ENCODE measurements at regions not wholly inside any gene's neighbourhood (a gene's known extent, or its start where the extent isn't known, plus 50 kb on each side); places are given as distances from the start of the nearest gene placed in this dataset.
A peak's percentile ranks its signal among the peaks of the same experiment; 100 is the strongest.

DNA sequence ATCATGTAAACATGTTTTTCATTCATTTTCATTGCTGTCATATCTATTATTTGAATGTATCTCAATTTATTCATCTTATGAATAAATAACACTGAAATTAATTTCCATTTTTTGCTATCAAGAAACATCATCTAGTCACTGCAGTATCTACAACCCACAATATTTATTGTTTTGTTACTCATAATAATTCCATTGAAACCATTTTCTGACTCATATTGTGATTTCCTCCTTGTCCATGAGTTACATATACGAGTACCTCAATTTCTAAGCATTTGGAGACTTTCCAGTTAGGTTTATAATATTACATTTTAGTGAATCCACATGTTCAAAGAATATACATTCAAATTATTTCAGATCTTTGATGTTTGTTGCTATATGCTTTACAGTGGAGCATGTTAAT lies 1524.0 kb downstream of the SLITRK1 start:
- no peak for DNase-seq (ENCODE audit: low spot score)

DNA sequence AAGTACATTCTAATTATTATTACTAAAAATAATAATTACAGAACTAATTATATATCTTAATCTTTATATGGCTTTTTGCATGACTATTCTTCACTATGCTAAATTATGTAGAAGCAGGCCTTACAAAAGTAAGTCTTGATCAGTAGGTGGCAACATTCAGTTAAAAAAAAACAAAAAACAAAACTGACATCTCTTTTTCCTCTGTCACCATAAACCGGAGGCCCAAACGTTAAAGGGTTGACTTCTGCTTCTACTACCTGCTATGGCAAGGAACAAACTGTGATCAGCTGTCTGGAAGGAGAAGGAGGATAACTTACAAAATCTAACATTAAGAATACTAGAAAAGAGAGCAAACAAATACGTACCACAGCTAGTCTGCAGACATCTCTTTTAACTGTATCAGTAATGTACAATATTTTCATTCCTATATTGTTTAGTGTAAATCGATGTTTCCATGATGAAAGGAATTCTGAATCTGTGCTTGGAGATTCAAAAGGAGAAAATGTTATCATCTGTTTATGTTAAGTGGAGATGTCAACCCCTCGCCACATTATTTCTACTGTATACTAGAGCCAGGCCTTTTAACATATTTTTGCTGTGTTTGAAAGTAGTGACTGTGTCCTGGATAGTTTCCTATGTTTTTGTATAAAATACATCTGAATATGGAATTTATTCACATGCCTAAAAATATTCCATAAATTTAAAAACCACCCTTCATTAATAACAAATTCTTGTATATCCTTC lies 1525.4 kb downstream of the SLITRK1 start:
- no peak for DNase-seq (ENCODE audit: low spot score)

DNA sequence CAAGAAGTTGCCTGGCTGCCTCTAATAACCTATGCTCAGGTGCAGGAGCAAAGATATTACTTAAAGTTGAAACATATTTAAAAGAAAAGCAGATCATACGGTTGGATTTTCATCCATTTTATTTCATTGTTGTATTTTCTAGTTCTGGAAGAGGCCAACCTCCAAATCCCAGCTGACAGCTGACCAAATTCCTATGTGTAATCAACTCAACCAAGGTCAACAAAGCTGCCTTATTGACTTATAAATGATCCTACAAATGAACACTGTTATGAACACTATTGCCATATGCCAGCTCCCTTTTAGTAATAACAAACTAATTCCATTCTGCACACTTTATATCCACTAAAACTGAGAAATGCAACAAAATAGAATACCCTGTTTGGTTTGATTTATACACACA lies 1537.4 kb downstream of the SLITRK1 start:
- no peak for DNase-seq (ENCODE audit: low spot score)

DNA sequence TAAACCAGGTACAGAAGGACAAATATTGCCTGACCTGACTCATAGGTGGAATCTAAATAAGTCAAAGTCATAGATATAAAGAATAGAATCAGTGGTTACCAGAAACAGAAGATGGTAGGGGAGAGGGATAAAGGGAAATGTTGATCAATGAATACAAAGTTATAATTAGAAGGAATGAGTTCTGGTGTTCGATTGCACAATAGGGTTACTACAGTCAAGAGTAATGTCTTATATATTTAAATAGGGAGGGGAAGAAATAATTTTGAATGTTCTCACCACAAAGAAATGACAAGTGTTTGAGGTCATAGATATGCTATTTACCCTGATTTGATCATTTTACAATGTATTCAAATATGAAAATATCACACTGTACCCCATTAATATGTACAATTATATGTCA lies 1541.2 kb downstream of the SLITRK1 start:
- DNase-seq (ENCODE audit: low spot score): no peak

DNA sequence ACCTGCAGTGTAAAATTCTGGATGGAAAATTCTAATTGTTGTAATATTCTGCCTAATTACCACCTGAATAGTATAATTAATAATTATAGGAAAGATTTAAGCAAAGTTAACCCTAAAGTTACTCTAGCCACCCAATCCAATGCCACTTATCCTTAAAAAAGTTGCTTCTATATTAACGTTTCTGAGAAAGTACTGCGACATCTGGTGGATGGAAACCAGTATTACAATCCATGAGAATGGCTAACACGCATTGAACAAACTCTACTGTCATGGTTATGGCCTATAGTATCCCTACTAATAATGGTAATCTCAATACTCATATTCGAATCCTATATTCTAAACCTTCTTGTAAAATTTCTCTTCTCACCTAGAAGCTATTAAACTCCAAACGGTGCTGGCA lies 1551.8 kb downstream of the SLITRK1 start:
- DNase-seq (ENCODE audit: low spot score): peak; percentile 9

DNA sequence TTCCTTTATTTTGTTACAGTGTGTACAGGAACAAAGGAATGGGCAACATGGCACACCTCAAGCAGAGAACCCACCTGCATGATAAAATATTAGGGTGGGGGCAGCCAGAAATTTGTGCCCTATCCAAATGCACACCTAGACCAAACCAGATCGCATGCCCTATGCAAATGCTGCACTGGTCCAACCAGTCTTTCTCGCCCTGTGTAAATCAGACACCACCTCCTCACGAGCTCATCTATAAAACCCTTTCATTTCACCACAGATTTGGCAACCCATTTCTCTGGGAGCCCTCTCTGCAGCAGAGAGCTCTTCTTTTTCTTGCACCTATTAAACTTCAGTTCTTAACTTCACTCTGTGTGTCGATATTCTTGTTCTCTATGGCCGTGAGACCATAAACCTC lies 1559.2 kb downstream of the SLITRK1 start:
- DNase-seq (ENCODE audit: low spot score): no peak

DNA sequence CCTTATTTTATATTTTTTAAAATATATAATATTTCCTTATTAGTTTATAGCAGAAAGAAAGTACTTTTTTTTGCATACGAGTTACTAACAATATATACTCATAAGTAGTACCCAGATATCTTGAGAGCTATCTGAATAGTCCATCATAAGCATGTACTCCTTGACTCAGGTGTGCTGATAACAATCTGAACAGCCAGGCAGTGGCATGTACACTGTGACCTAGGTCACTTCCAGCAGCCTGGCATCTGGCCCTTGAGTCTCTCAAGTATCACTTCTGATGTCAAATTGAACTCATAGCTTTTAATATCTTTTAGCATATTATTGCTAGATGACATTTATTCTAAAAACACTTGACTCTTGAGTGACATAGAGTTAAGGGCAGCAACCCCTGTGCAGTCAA lies 1576.7 kb downstream of the SLITRK1 start:
- DNase-seq (ENCODE audit: low spot score): no peak

DNA sequence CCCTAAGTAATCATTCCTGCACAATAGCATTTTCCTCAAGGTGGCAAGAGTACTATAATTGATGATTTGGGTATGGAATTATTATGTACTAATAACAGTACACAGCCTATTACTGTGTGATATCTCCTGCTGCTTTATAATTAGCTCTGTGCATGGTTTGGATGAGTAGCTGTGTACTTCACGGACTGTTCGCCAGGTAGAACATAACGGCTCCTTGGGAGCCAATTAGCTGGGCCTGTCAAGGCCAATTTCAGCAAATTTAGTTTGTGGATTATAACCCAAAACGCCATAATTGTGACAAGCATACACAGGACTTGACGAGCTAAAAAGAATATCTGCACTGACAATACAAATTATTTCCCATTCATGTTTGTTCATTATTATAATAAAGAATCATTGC lies 1584.2 kb downstream of the SLITRK1 start:
- DNase-seq (ENCODE audit: low spot score): no peak

DNA sequence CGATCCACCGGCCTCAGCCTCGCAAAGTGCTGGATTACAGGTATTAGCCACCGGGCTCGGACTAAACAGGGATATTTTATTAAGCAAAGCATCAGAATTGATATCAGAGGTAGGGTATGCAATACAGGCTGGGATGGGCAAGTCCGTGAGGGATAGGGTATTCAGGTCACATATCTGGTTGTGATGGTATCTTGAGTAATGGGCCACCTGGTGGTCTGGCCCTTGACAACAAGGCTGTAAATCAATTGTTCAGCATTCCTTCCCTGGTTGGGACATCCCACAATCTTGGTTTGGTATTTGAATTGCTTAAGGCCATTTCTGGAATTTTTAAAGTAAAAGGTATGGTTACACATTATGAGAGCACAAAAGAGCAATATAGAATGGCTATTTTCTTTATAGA lies 1588.0 kb downstream of the SLITRK1 start:
- DNase-seq (ENCODE audit: low spot score): no peak

DNA sequence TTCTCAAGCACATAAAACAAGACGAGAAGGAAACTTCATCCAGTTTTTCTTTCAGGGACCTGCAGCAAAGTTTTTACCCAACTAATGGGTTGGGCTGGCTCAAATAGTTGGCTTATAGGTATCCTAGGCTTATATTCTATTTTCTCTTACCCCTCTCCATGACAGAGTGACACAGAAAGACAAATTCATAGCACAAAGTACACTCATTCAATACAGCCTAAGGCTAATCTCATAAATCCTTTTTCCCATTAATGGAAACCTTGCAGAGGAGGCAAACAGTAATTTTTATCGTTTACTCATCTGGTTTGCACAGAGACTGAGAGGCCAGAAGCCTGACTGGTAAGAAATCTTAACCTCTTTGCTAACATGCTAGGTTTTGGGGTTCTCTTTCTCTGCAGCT lies 1589.9 kb downstream of the SLITRK1 start:
- DNase-seq (ENCODE audit: low spot score): no peak

DNA sequence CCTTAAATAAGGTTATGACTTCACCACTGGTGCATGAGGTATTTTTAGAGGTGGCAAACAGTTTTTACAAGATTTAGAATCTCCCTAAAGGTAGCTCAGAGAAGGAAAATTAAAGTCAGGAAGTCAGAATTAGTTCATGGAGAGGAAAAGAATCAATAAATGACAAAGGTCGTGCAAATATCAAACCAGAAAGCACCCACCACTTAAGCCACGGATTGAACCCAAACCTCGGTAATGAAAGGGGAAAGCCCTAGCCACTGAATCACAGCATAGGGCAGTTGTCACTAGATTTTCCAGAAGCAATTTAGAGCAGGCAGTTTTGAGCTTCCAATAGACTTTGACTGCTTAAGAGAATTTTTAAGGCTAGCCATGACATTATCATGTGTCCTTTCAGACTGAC lies 1590.4 kb downstream of the SLITRK1 start:
- no peak for DNase-seq (ENCODE audit: low spot score)

DNA sequence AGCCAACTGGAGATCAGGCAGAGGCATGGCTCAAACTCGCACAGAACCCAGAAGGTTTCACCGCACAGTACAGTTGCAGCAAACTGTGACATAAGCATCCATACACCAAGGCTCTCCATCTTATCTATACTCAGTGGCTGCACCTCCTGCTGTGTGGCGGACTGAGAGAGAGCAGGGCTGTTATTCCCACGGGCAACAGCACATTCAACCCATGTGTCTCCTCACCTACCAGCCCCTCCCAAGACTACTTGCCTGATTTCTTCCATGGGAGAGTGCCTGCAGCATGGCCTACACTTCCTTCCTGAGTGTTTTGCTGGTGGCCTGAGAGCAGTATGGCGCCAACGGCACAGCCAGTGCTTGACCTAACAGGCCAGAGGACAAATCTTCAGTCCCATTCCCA lies 1606.6 kb downstream of the SLITRK1 start:
- no peak for DNase-seq (ENCODE audit: low spot score)

DNA sequence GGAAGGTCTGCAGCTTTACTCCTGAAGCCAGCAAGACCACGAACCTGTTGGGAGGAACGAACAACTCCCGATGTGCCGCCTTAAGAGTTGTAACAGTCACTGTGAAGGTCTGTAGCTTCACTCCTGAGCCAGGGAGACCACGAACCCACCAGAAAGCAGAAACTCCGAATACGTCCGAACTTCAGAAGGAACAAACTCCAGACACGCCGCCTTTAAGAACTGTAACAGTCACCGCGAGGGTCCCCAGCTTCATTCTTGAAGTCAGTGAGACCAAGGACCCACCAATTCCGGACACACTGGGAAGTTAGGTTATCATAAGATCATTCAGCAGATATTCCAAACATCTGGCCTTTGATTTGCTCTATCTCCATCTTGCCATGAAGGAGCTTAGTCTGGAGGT lies 1623.0 kb downstream of the SLITRK1 start:
- DNase-seq (ENCODE audit: low spot score): no peak

DNA sequence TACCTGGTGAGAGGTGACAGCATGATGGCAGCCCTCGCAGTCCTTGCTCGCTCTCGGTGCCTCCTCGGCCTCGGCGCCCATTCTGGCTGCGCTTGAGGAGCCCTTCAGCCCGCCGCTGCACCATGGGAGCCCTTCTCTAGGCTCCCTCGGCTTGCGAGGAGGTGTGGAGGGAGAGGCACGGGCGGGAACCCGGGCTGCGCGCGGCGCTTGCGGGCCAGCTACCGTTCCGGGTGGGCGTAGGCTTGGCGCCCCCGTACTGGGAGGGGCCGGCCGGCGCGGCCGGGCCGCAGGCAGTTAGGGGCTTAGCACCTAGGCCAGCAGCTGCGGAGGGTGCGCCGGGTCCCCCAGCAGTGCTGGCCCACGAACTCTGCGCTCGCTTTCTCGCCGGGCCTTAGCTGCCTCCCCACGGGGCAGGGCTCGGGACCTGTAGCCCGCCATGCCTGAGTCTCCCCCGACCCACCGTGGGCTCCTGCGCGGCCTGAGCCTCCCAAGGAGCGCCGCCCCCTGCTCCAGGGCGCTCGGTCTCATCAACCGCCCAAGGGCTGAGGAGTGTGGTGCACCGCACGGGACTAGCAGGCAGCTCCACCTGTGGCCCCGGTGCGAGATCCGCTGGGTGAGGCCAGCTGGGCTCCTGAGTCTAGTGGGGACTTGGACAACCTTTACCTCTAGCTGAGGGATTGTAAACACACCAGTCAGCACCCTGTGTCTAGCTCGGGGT lies 1624.3 kb downstream of the SLITRK1 start:
- no peak for DNase-seq (ENCODE audit: low spot score)

DNA sequence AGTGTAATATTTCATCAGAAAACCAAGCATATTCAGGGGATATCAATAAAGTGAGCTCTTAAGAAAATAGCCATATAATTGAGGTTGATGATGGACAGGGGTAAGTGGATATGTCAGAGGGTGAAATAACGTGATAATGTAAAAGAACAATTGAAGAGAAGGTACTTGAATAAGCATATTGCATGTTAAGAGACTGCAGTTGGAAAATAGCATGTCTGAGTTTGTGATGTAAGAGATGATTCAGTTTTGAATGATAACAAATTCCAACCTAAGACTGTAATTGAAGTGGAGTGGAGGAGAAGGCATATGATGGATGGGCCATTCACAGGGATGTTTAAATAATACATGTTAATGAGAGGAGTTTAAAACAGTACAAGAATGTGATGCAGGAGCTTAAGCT lies 1633.5 kb downstream of the SLITRK1 start:
- no peak for DNase-seq (ENCODE audit: low spot score)

DNA sequence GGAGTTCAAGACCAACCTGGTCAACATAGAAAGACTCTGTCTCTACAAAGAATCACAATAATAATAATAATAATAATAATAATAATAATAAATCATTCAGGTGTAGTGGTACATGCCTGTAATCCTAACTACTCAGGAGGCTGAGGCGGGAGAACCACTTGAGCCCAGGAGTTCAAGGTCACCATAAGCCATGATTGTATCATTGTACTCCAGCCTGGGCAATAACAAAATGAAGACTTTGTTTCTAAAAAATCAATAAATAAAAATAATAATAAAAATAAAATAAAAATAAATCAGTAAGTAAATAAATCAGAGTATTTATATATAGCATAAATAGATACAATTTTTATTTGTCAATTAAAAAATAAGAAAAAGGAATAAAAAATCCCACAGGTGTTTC lies 1636.4 kb downstream of the SLITRK1 start:
- no peak for DNase-seq (ENCODE audit: low spot score)

DNA sequence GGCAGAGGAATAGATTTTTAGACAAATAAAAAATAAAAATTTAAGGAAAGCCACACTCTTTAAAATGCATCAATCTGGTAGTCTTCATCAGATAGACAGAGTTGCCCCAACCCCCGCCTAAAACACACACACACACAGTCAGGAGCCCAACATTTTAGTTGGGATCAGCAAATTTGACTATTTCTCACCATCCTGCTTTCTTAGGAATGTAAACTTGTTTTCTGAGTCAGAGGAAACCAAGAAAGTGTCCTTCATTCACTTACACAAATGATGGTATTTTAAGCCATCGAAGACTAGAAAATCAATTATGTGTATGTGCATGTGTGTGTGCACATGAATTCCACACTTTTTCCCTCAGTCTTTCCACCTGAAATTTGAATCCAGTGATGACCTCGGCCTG lies 1657.5 kb downstream of the SLITRK1 start:
- no peak for DNase-seq (ENCODE audit: low spot score)

DNA sequence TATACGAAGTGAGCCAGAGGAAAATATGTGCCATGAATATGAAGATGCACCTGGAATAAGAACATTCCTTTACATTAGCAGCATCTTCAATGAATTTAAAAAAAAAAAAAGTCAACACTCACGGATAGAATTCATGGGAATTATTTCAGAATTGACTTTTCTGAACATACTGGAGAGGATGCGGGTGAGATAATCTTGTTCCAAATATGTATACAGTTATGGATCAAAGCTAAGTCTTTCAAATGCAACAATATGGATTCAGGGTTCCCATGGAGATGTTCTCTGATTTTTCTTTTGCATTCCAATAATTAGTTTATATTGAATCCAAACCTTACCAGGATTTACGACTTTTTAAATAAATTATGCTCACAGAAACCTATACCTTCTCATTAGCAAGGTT lies 1660.7 kb downstream of the SLITRK1 start:
- DNase-seq (ENCODE audit: low spot score): no peak

DNA sequence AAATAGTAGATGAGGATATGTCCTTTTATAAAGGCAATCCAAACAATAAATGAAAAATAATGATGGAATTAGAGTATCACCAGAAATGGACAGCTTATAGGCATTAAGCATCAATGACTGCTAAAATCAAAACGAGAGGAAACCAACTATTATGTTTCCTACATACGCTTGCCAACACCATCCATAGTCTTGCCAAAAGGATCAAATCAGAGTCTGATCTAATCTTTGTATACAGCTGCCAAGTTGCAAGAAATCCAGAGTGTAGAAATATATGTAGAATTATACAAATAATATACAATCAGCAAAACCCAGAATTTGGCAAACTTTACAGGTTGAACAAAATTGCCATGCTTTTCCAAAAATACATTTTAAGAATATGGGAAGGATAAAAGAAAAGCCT lies 1661.6 kb downstream of the SLITRK1 start:
- no peak for DNase-seq (ENCODE audit: low spot score)

DNA sequence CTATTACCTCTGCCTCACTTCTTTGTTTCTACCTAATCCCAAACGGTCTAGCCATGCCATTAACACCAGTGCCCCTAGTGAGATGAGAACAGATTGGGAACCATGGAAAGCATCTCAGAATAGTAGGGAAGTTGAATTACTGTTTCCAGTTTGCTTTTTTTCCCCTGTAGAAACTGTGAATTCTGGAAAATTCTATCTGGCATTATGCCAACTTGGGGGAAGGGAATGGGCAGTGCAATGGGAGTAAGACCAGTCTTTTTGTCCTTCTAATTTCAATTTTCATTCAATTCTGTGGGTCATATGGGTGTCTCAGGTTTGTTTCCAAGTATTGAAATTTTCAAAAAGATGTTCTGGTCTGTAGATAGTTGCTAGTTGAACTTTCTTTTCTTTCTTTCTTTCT lies 1666.1 kb downstream of the SLITRK1 start:
- DNase-seq (ENCODE audit: low spot score): no peak

DNA sequence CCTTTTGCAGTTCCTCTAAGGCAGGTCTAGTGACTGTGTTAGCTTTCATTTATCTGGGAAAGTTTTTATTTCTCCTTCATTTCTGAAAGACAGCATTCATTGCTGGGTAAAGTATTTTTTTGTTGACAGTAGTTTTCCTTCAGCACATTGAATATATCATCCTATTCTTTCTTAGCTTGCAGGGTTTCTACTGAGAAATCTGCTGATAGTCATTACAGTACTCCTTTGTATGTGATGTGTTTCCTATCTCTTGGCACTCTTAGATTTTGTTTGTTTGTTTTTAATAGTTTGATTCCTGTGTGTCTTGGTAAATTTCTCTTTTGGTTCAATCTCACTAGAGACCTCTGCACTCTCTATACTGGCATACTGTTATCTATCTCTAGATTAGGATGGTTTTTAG lies 1667.9 kb downstream of the SLITRK1 start:
- DNase-seq (ENCODE audit: low spot score): no peak

DNA sequence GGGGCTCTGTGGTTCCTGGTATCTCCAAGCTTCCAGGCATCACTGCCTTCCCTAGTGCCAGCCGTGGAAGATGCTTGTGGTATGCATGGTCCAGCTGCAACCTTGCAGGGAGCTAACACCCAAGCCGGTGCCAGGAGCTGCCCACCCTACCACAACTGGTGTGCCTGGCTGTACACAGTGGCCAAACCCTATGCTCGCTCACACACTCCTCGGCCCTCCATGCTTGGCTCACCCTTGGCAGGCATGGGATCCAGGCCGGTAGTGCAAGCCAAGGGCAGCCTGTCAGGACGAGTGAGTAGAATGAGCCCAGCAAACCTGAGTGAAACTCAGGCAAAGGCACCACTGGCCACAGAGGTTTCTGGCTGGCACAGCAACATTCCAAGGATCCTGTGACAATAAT lies 1676.0 kb downstream of the SLITRK1 start:
- DNase-seq (ENCODE audit: low spot score): no peak

DNA sequence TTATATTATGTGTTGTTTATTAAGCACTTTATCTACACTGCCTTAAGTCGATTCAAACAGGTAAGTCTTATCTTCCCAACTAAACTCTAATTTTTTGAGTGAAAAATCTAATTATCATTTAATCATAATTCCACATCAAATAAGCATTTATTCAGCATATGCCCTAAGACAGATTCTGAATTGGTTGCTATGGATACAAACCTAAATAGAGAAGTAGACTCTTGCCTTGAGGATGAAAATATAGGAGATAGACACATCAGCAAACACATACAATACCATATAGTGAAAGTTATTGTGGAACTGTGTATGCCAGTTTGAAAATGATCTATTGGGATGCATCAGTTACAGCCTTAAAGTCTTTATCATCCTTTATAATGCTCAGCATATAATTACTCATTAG lies 1679.9 kb downstream of the SLITRK1 start:
- no peak for DNase-seq (ENCODE audit: low spot score)

DNA sequence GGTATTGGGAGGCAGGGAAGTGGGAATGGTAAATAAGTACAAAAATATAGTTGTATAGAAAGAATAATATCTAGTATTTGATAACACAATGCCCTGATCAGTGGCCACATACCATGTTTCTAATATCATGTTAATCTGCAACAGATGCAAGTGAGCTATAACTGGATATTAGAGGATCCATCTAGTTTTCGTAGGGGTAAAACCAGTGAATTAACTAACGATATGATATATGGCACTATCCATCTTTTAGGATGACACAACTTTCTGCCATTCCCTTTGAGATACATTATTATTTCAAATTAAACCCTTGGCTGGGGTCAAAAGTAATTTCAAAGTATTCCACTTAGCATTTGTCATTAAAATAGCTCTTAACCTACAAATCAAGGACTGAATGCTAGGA lies 1686.2 kb downstream of the SLITRK1 start:
- DNase-seq (ENCODE audit: low spot score): no peak

All from activated CD4-positive, alpha-beta T cell treated with anti-CD3 and anti-CD28 coated beads, Interleukin-2, Interleukin-4, amounts not matched to agents 100 ng/mL and 50 ng/mL, durations not matched to agents 16 hours and 8 hours (primary cell).